ENCODE measurements at regions not wholly inside any gene's neighbourhood (a gene's known extent, or its start where the extent isn't known, plus 50 kb on each side); places are given as distances from the start of the nearest gene placed in this dataset.

DNA sequence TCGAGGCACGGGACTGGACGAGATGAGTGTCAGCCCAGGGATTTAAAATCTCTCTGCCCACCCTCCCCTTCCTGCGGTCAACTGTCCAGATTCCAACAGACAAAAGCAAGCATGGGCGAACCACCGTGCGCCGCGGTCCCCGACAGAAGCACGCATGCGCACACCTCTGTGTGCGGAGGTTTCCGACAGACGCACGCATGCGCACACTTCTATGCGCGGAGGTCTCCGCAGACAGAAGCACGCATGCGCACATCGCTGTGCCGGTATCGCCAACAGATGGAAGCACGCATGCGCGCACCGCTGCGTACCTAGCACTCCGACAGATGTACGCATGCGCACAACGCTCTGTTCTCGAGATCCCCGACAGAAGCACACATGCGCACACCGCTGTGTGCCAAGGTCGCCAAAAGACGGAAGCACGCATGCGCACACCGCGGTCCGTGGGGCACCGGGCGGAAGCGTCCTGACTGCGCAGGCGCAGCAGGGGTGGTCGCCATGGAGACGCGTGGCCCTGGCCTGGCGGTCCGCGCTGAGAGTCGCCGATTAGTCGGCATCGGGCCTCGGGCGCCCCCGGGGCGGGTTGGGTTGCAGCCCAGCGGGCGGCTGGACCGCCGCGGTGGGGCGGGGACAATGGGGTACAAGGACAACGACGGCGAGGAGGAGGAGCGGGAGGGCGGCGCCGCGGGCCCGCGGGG is 57.4 kb upstream of the RPH3AL start (continued):
- TF ChIP-seq SRF (IDR thresholded peaks at IDR 0.05; ENCODE audit: low read depth, low read length), result no peak
- no peak for TF ChIP-seq ZNF20 (CRISPR knock-in tag; IDR thresholded peaks at IDR 0.05)
- no peak for TF ChIP-seq ZBTB7A (CRISPR knock-in tag; IDR thresholded peaks at IDR 0.05)
- TF ChIP-seq NR2F6 (IDR thresholded peaks at IDR 0.05), result no peak
- TF ChIP-seq NR2F6 (CRISPR knock-in tag; IDR thresholded peaks at IDR 0.05), result no peak
- TF ChIP-seq CBX2 (IDR thresholded peaks at IDR 0.05; ENCODE audit: low read depth, low read length), result no peak
- TF ChIP-seq CBX2 (CRISPR knock-in tag; IDR thresholded peaks at IDR 0.05; ENCODE audit: low read depth), result no peak
- no peak for TF ChIP-seq POLR2AphosphoS2 (IDR thresholded peaks at IDR 0.05; ENCODE audit: low read depth, low read length)
- TF ChIP-seq ERF (CRISPR knock-in tag; IDR thresholded peaks at IDR 0.05), result 0 out of 2 replicates have a peak, but pooled peaks have one; percentile 42
- no peak for TF ChIP-seq HIC2 (CRISPR knock-in tag; IDR thresholded peaks at IDR 0.05; ENCODE audit: low read depth)
- no peak for TF ChIP-seq ZMAT3 (CRISPR knock-in tag; conservative IDR thresholded peaks at IDR 0.05)
- no peak for TF ChIP-seq TMF1 (CRISPR knock-in tag; IDR thresholded peaks at IDR 0.05; ENCODE audit: low read depth)
- TF ChIP-seq ZNF577 (CRISPR knock-in tag; IDR thresholded peaks at IDR 0.05; ENCODE audit: borderline replicate concordance, low read depth), result no peak
- TF ChIP-seq ARNT2 (CRISPR knock-in tag; IDR thresholded peaks at IDR 0.05; ENCODE audit: low read depth), result peak; percentile 45; the same call in 1 of the 2 replicates
- peak; percentile 73; the same call in 1 of the 2 replicates for TF ChIP-seq ZNF280D (CRISPR knock-in tag; IDR thresholded peaks at IDR 0.05)
- no peak for TF ChIP-seq ZNF407 (CRISPR knock-in tag; IDR thresholded peaks at IDR 0.05; ENCODE audit: not compliant biosample characterization)
- no peak for TF ChIP-seq ZNF564 (CRISPR knock-in tag; IDR thresholded peaks at IDR 0.05)
- no peak for TF ChIP-seq TCF7L2 (IDR thresholded peaks at IDR 0.05; ENCODE audit: low read depth, low read length)

Measured in HepG2 (cell line).